ENCODE measurements at regions not wholly inside any gene's neighbourhood (a gene's known extent, or its start where the extent isn't known, plus 50 kb on each side); places are given as distances from the start of the nearest gene placed in this dataset.

DNA sequence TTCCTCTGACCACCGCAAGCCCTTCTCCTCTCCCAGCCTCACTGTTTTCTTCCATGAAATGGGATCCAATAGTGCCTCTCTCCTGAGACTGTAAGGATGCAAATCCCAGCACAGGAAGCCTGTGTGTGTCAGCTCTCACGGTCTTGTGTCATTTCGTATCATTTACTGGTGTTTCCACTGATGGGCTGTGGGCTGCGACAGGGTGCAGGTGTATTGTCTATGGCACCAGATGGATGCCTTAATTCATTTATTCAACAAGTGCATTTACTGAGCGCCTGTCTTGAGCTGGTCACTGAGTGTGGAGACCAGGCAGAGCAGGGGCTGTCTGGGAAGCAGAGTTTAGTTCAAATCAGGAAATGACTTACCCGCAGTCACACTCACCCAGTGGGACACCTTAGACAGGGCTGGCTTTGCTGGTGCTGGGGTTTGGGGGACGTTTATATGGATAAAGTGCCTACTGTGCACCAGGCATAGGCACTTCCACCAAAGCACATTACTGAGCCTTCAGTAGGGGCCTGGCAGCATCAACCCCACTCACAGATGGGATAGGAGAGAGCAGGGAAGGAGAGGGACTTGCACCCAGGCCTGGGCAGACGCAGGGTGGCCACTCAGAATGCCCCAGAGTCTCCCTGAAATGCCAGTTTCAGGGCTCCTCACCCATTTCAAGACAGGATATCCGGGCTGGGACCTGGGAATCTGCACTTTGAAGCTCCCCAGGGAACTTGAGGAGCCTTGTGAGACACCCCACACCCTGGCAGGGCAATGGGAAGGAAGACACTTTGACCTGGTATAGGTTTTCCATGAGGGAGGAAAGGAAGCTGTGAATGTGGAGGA lies 398.9 kb downstream of the MATN1 start:
- TF ChIP-seq BHLHE40 (IDR thresholded peaks at IDR 0.05; ENCODE audit: borderline replicate concordance in 1 of 2, low read depth in 2 of 2, low read length in 1 of 2) = no peak
- TF ChIP-seq, protein P1, sequence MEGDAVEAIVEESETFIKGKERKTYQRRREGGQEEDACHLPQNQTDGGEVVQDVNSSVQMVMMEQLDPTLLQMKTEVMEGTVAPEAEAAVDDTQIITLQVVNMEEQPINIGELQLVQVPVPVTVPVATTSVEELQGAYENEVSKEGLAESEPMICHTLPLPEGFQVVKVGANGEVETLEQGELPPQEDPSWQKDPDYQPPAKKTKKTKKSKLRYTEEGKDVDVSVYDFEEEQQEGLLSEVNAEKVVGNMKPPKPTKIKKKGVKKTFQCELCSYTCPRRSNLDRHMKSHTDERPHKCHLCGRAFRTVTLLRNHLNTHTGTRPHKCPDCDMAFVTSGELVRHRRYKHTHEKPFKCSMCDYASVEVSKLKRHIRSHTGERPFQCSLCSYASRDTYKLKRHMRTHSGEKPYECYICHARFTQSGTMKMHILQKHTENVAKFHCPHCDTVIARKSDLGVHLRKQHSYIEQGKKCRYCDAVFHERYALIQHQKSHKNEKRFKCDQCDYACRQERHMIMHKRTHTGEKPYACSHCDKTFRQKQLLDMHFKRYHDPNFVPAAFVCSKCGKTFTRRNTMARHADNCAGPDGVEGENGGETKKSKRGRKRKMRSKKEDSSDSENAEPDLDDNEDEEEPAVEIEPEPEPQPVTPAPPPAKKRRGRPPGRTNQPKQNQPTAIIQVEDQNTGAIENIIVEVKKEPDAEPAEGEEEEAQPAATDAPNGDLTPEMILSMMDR (IDR thresholded peaks at IDR 0.05 in 2 of 3, conservative IDR thresholded peaks at IDR 0.05 in 1 of 3; ENCODE audit: control insufficient read depth in 2 of 3, extremely low read depth in 1 of 3, insufficient read depth in 1 of 3, low read depth in 3 of 3, low read length in 3 of 3) = no peak
- no peak for TF ChIP-seq DPF2 (IDR thresholded peaks at IDR 0.05)
